Keratinocyte (primary cell): ENCODE measurements at regions not wholly inside any gene's neighbourhood (a gene's known extent, or its start where the extent isn't known, plus 50 kb on each side); places are given as distances from the start of the nearest gene placed in this dataset.

Source experiments
- DNase-seq: peaks from one replicate; pipeline ENCODE4 v3.0.0-alpha.2; 2011; ENCODE audit warnings: low read depth, missing footprints, low spot score
- FAIRE-seq: peaks from 2 replicates; lab custom pipeline; 2011; peaks lifted over from hg19 to GRCh38; lab: Jason Lieb, UNC
- H2AFZ ChIP-seq: 2 replicates; pipeline ENCODE4 v1.6.0; 2012; ENCODE audit warnings: low read length, control low read depth, inconsistent platforms; ENCODE audit not compliant: control insufficient read depth
- H3K27ac ChIP-seq: 2 replicates; pipeline ENCODE4 v1.5.1; 2011; ENCODE audit warnings: low read length; ENCODE audit not compliant: control insufficient read depth, insufficient read depth
- H3K27me3 ChIP-seq: 3 replicates; pipeline ENCODE4 v1.6.0; 2011; ENCODE audit warnings: low read length; ENCODE audit not compliant: control insufficient read depth, insufficient read depth; ENCODE audit errors: extremely low read depth
- H3K36me3 ChIP-seq, 2 experiments: 2 replicates in 1 of 2; 3 replicates in 1 of 2; pipeline ENCODE4 v1.5.1; 2011; ENCODE audit warnings: low read length in 2 of 2, mild to moderate bottlenecking in 1 of 2; ENCODE audit not compliant: control insufficient read depth in 2 of 2, insufficient read depth in 2 of 2; ENCODE audit errors: extremely low read depth in 1 of 2
- H3K4me1 ChIP-seq: 3 replicates; pipeline ENCODE4 v1.5.1; 2011; ENCODE audit warnings: low read length; ENCODE audit not compliant: control insufficient read depth, insufficient read depth; ENCODE audit errors: extremely low read depth
- H3K4me2 ChIP-seq: 3 replicates; pipeline ENCODE4 v1.6.0; 2011; ENCODE audit warnings: low read depth, low read length; ENCODE audit not compliant: control insufficient read depth, insufficient read depth; ENCODE audit errors: extremely low read depth
- H3K4me3 ChIP-seq, 3 experiments: fragments of 200-600 bp in 1 of 3; sonication (generic) in 1 of 3; 2 replicates in 2 of 3; 3 replicates in 1 of 3; pipeline ENCODE4 v1.5.1; 2011 to 2016; ENCODE audit warnings: low read length in 3 of 3, mild to moderate bottlenecking in 3 of 3, control low read depth in 2 of 3, inconsistent platforms in 1 of 3, low read depth in 1 of 3, mixed read lengths in 1 of 3, mixed run types in 1 of 3, moderate library complexity in 1 of 3; ENCODE audit not compliant: control insufficient read depth in 2 of 3, insufficient read depth in 2 of 3; ENCODE audit errors: extremely low read depth in 1 of 3
- H3K79me2 ChIP-seq: 2 replicates; pipeline ENCODE4 v1.6.0; 2012; ENCODE audit warnings: low read length; ENCODE audit not compliant: control insufficient read depth, insufficient read depth
- H3K9ac ChIP-seq: 3 replicates; pipeline ENCODE4 v1.6.0; 2011; ENCODE audit warnings: low read length; ENCODE audit not compliant: control insufficient read depth, insufficient read depth; ENCODE audit errors: extremely low read depth
- H3K9me1 ChIP-seq: 3 replicates; pipeline ENCODE4 v1.6.0; 2011; ENCODE audit warnings: low read length; ENCODE audit not compliant: control insufficient read depth, insufficient read depth; ENCODE audit errors: extremely low read depth
- H3K9me3 ChIP-seq: 2 replicates; pipeline ENCODE4 v1.5.1; 2012; ENCODE audit warnings: low read depth, low read length; ENCODE audit not compliant: control insufficient read depth
- H4K20me1 ChIP-seq: 3 replicates; pipeline ENCODE4 v1.6.0; 2011; ENCODE audit warnings: low read length; ENCODE audit not compliant: control insufficient read depth, insufficient read depth; ENCODE audit errors: extremely low read depth
- CTCF ChIP-seq, 3 experiments: IDR thresholded peaks in 1 of 3; conservative IDR thresholded peaks in 1 of 3; optimal IDR thresholded peaks in 1 of 3; 2 replicates in 2 of 3; 3 replicates in 1 of 3; pipeline versions ENCODE3 to v1.5.1; 2011; ENCODE audit warnings: low read length in 3 of 3, mild to moderate bottlenecking in 3 of 3, moderate library complexity in 2 of 3, control low read depth in 1 of 3, inconsistent platforms in 1 of 3; ENCODE audit not compliant: insufficient read depth in 2 of 3; ENCODE audit errors: extremely low read depth in 1 of 3
- EZH2 ChIP-seq: IDR thresholded peaks from one replicate; pipeline ENCODE4 v1.6.1; 2012; ENCODE audit warnings: inconsistent platforms, mild to moderate bottlenecking, low read length, moderate library complexity
- dilution Hi-C: fragments of 300-500 bp; cut with MboI; formaldehyde crosslinking; loops from one replicate; pipeline ENCODE4 v1.7.0; 2020; ENCODE audit warnings: low sequenced_read_pairs; ENCODE audit not compliant: extremely low pct_ligation_motif_present

GRCh38 chr7:98464558-98464940 is 63.7 kb upstream of the BAIAP2L1 start:
- TF ChIP-seq EZH2 (no peak), CTCF (optimal IDR thresholded peaks at IDR 0.05 in 1 of 3, IDR thresholded peaks at IDR 0.05 in 1 of 3, conservative IDR thresholded peaks at IDR 0.05 in 1 of 3; ENCODE audit: extremely low read depth in 1 of 3, insufficient read depth in 2 of 3, low read length in 3 of 3) (no peak)
- no peak for DNase-seq
- Histone ChIP-seq H3K9me1 (no peaks in the 10 kb centered on the region), H3K27ac (no peak overlapping the region), H3K4me3 (no peak overlapping the region), H3K9ac (no peak overlapping the region), H2AFZ (no peak overlapping the region), H3K4me1 (no peaks in the 10 kb centered on the region), H3K4me2 (no peak overlapping the region), H3K79me2 (no peaks in the 10 kb centered on the region), H3K27me3 (no peaks in the 10 kb centered on the region), H3K9me3 (no peaks in the 10 kb centered on the region), H4K20me1 (no peaks in the 10 kb centered on the region), H3K36me3 (no peaks in the 10 kb centered on the region)
- dilution Hi-C loops = loop anchor here (25.0 kb wide), 1 partner anchor 373 kb away; no protein-coding TSS in a partner anchor
- no peak for FAIRE-seq

GRCh38 chr7:98463837-98464557 is 63.1 kb upstream of the BAIAP2L1 start:
- H3K9me1 ChIP-seq = no peaks in the 10 kb centered on the region
- DNase-seq (no peak), FAIRE-seq (no peak)
- H3K79me2 ChIP-seq = no peaks in the 10 kb centered on the region
- H3K9ac ChIP-seq = no peak overlapping the region
- TF ChIP-seq CTCF (optimal IDR thresholded peaks at IDR 0.05 in 1 of 3, IDR thresholded peaks at IDR 0.05 in 1 of 3, conservative IDR thresholded peaks at IDR 0.05 in 1 of 3; ENCODE audit: extremely low read depth in 1 of 3, insufficient read depth in 2 of 3, low read length in 3 of 3) (no peak), EZH2 (no peak)
- H3K4me1 ChIP-seq = no peaks in the 10 kb centered on the region
- H2AFZ ChIP-seq = no peak overlapping the region
- no peaks in the 10 kb centered on the region for H3K9me3 ChIP-seq
- H3K4me3 ChIP-seq = no peak overlapping the region
- no peak overlapping the region for H3K4me2 ChIP-seq
- no peak overlapping the region for H3K27ac ChIP-seq
- H3K27me3 ChIP-seq = no peaks in the 10 kb centered on the region
- no peaks in the 10 kb centered on the region for H4K20me1 ChIP-seq
- H3K36me3 ChIP-seq = no peaks in the 10 kb centered on the region
- dilution Hi-C loops = loop anchor here (25.0 kb wide), 1 partner anchor 373 kb away; no protein-coding TSS in a partner anchor
